HCEC 1CT (cell line): ENCODE measurements at regions not wholly inside any gene's neighbourhood (a gene's known extent, or its start where the extent isn't known, plus 50 kb on each side); places are given as distances from the start of the nearest gene placed in this dataset.

Experiments
- DNase-seq: peaks from one replicate; pipeline ENCODE4 v3.0.0-alpha.2; 2017

DNA sequence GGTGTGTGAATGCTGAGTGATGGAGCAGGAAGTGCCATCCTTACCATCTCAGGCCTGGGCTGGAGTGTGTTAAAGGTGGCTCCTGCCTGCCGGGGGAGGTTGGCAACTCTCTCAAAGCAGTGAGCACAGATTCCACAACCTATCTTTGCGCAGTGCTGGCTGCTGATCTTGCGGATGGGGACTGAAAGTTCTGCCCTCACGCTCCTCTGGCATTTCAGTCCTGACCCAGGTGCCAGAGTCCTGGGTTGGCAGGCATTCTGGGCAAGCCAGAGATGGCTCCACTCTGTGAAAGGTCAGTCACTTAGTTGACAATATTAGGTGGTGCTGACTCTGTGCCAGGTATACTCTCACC lies 315.5 kb downstream of the RPS24 start:
- no peak for DNase-seq

GRCh38 chr10:78349911-78350663 lies 316.4 kb downstream of the RPS24 start:
- no peak for DNase-seq

- no peak for DNase-seq
Observed at GRCh38 chr10:78351283-78351682, 317.6 kb downstream of the RPS24 start.

- DNase-seq, result no peak
Observed at GRCh38 chr10:78351809-78352208, 318.1 kb downstream of the RPS24 start.

GRCh38 chr10:78353636-78354035 lies 320.0 kb downstream of the RPS24 start:
- DNase-seq, result no peak

DNA sequence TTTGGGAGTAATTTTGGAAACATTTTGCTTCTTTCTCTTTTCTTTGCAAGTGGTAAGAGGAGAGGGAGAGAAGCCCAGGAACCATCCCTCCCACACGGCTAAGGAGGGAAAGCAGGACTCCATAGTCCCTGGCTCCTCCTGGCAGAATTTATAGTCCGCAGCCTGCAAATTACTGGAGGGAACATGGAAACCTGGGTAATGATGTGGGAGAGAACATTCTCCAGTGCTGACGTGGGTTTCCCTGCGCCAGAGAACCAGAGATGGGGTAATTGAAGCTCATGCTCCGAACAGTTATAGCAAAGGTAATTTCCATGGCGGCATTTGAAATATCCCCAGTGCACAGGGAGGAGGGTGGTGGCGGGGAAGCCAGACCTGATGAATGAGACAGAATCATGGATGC lies 320.4 kb downstream of the RPS24 start:
- no peak for DNase-seq

GRCh38 chr10:78356291-78356900 lies 322.7 kb downstream of the RPS24 start:
- DNase-seq, result no peak

GRCh38 chr10:78357141-78358063 lies 323.7 kb downstream of the RPS24 start:
- no peak for DNase-seq

GRCh38 chr10:78358351-78358750 lies 324.7 kb downstream of the RPS24 start:
- no peak for DNase-seq

DNA sequence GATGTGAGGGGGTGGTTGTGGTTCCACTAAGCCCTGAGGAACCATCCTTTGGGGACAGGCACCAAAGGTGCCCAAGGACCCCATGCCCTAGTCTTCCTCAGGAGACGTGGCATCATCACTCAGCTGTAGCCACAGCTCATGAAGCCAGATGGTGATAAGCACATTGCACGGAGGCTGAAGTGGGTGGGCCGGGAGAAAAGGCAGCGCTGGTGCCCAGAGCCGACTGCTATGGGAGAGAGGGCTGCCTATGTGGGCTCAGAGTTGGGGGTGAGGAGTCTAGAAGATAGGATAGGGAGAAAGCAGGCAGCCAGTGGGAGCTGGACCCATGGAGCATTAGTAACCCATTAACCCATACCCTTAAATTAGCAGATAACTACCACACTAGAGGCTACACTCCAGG lies 325.3 kb downstream of the RPS24 start:
- no peak for DNase-seq

GRCh38 chr10:78359640-78360091 lies 326.0 kb downstream of the RPS24 start:
- no peak for DNase-seq

DNA sequence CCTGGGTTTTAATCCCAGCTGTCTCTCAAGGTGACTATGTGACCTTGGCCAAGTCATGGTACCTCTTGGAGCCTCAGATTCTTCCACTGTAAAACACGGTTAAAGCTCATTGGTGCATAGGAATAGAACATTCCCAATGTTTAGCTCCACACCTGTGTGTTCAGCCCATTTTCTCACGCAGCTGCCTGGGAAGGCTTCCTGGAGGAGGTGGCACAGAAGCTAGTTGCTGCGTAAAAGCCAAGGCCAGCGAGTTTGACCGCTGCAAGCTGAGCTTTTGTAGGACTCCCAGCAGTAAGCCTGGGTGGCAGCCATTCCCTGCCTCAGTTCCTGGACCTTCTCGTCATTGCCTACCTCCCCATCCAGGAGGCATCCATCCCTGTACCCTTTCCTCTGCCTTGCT lies 326.6 kb downstream of the RPS24 start:
- DNase-seq, result no peak

GRCh38 chr10:78361031-78361430 lies 327.4 kb downstream of the RPS24 start:
- no peak for DNase-seq

- no peak for DNase-seq
Observed at GRCh38 chr10:78362406-78363022, 328.9 kb downstream of the RPS24 start.

- DNase-seq, result no peak
Observed at GRCh38 chr10:78363190-78363589, 329.5 kb downstream of the RPS24 start.

- no peak for DNase-seq
Observed at GRCh38 chr10:78365694-78366093, 332.0 kb downstream of the RPS24 start.

GRCh38 chr10:78366663-78367411 lies 333.2 kb downstream of the RPS24 start:
- DNase-seq, result no peak

DNA sequence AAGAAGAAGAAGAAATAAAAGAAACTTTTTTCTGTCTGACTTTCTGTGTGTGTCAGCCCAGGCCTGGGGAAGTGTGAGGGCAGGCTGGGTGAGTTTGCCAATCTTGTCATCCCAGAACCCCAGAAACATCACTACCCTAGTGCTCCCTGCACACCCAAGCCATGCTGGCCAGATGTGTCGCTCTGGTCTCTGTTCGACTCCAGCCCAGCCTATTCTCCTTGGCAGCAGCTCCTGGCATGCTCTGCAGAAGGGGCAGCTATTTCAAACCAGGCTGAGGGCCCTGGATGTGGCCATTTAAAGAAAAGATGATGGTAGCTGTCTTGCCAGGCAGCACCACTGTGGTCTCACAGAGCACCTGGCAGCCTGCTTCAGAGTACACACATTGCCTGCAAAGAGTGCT lies 334.1 kb downstream of the RPS24 start:
- no peak for DNase-seq

DNA sequence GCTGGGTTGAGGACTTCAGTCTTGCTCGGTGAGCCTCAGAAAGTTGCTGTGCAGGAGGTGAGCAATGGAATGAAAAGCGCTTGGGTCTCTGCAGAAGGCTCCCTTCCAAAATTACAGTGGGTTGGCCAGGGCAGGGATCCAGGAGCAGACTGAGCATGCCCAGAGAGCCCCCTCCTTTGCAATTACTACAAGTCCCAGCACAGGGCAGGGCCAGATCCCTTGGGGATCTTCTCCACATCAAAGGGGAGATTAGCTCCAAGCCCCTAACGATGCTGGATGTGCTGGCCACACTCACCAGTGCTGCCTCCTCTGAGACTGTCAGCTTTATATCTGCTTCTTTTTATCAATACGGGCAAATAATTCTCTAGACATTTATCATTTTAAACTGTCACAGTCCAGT lies 337.5 kb downstream of the RPS24 start:
- no peak for DNase-seq

DNA sequence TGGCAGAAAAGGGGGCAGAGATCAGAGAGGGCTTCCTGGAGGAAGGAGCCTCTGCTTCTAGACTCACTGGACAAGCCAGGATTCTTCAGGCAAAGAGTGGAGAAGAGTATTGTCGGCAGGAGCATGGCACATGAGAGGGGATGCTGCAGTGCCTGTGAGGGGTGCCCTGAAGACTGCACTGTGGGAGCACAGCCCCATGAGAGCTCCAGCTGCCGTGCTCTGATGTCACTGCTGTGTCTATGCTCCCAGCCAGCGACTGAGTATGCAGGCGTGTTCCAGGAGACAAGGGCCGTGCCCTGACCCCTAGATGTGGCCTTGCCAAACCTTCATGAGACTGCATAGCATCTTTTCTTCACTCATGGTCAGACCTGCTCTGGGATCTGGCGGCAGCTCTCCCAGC lies 339.1 kb downstream of the RPS24 start:
- DNase-seq, result no peak

DNA sequence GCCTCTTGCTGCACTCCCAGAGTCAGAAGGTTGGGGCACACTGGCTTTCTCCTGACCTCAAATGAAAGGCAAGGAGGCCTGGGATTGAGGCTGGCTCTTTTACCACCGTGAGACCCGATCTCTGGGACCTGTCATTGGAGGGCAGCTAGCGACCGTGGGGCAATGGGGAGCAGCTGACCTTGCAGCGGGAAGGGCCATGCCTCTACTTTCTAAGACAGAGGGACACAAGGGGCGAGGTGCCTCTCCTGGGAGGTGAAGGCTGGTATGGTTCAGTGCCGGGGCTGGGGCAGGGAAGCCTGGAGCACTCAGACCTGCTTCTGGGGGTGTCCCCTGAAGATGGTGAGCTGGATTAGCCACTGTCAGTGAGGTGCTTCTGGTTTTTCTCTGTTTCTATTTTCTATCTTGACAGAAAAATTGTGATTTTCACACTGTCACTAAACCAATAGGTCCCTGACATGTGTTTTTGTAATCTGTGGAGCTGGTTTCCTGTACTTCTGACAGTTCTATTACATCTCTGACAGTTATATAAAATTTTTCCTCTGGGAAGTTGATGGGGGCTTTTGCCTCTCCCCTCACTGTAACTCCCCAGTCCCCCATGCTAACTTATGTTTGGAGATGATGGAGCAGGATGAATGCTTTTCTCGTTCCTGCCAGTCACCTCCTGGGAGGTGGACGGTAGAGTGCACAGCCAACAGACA lies 340.8 kb downstream of the RPS24 start:
- DNase-seq, result no peak
